Lower lobe of right lung (tissue), 2 donors: ENCODE measurements at regions not wholly inside any gene's neighbourhood (a gene's known extent, or its start where the extent isn't known, plus 50 kb on each side); places are given as distances from the start of the nearest gene placed in this dataset.
"Not testable (repeated sequence)": the region's sequence is repeated elsewhere in the genome, so short reads cannot be mapped to it uniquely, and the experiment has no call there.

Experiments used
- ATAC-seq, 2 donors: fragments of 200-7000 bp; cut with Tn5 transposase; one replicate each; pipeline ENCODE4 v1.9.1; 2020 to 2022; ENCODE audit warnings: mild to moderate bottlenecking in 2 of 2, moderate library complexity in 2 of 2
- DNase-seq: peaks from one replicate; pipeline ENCODE4 v3.0.0-alpha.2; 2020
- H3K27ac ChIP-seq: fragments of 200-600 bp; one replicate; pipeline ENCODE4 v1.8.0; 2022
- H3K27me3 ChIP-seq: fragments of 200-600 bp; one replicate; pipeline ENCODE4 v1.8.0; 2022; ENCODE audit warnings: low read depth
- H3K36me3 ChIP-seq: fragments of 200-600 bp; one replicate; pipeline ENCODE4 v1.8.0; 2022; ENCODE audit warnings: mild to moderate bottlenecking
- H3K4me1 ChIP-seq: fragments of 200-600 bp; one replicate; pipeline ENCODE4 v1.8.0; 2022
- H3K4me3 ChIP-seq: fragments of 200-600 bp; one replicate; pipeline ENCODE4 v1.8.0; 2022; ENCODE audit warnings: mild to moderate bottlenecking
- H3K9me3 ChIP-seq: fragments of 200-600 bp; one replicate; pipeline ENCODE4 v1.8.0; 2022
- intact Hi-C: fragments of 100-400 bp; cut with DNase I; formaldehyde crosslinking; loops from one replicate; pipeline ENCODE4 v1.11.0; 2022
- TF ChIP-seq, protein P1 (sequence below): fragments of 200-600 bp; IDR thresholded peaks from one replicate; pipeline ENCODE4 v1.8.0; 2022; ENCODE audit warnings: antibody characterized with exemption, mild to moderate bottlenecking
- donor health status: DM: no; HTN: yes; CAD: no; lungs with severe emphysema.

DNA sequence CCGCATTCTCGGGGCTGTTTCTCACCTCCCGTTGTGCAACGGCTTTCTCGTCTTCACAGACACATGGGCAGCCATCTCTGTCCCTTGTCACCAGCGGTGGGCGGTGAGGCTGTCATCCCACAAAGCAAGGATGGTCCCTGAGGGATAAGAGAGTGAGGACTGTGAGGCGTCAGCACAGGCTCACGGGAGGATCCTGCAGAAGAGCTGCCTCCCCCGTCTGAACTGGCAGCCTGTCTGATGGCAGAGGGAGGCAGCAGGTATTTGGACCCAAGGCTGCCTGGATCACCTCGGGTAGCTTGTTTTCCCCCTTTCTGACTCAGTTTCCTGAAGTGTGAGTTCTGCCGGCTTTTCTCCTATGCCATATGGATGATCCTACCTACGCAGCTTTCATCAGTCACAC lies 208.8 kb downstream of the LAT start:
- H3K4me1 ChIP-seq, DNase-seq, H3K27ac ChIP-seq: not testable (repeated sequence)

DNA sequence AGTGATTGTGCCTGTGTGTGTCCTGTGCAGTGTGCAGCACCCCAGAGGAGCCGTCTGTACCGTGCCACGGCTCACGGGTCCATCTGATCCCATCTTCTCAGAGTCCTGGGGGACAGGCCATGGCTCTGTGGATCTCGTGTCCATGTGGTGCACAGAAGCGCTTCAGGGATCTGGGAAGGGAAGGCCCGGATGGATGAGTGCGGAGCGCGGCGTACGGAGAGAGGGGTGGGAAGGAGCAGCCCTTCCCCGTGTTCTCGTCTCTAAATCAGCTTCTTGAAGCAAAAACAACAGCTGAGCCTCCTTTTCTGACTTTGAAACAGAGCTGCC lies 208.4 kb downstream of the LAT start:
- H3K4me1 ChIP-seq, DNase-seq, H3K9me3 ChIP-seq, intact Hi-C loops, H3K36me3 ChIP-seq, ATAC-seq, H3K27me3 ChIP-seq, H3K27ac ChIP-seq, H3K4me3 ChIP-seq: not testable (repeated sequence)

More for the DNA sequence above, 208.8 kb downstream of the LAT start:
- H3K9me3 ChIP-seq, H3K4me3 ChIP-seq, H3K27me3 ChIP-seq, intact Hi-C loops, ATAC-seq, H3K36me3 ChIP-seq: not testable (repeated sequence)

DNA sequence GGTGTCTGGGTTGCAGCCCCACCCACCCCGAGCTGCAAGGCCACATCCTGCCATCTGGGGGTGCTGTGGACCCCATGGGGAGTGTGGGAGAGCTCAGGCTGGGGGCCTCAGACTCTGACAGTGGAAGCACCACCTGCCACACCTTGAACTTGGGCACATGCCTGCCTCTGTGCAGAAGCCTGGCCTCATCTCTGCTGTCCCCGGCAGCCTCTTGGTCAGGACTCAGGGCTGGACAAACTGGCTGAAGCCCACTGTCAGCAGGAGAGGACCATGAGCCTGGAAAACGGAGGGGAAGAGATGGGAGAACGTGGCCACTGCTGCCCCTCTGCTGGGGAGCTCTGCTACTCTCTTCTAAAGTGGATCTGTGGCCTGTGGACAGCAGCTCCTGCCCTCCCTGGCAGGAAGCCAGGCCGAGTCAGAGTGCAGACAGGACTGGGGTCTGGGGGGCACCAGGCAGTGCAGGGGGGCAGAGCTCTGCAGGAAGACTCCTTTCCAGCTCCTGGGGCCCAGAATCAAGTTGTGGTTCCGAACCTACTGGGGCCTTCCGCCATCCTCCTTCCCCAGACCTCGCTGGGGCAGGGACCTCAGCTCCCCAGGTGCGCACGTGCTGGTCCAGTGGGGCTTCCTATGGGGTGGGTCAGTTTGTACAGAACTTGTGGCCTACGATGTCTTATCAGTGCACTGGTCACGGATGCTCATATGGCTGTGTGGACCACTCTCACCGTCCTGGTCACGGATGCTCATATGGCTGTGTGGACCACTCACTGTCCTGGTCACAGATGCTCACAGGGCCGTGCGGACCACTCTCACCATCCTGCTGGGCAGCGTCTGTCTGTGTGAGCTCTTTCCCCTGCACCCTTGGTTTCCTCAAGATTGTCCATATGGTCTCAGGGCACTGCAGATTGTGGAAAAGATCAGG lies 207.7 kb downstream of the LAT start:
- TF ChIP-seq, protein P1, sequence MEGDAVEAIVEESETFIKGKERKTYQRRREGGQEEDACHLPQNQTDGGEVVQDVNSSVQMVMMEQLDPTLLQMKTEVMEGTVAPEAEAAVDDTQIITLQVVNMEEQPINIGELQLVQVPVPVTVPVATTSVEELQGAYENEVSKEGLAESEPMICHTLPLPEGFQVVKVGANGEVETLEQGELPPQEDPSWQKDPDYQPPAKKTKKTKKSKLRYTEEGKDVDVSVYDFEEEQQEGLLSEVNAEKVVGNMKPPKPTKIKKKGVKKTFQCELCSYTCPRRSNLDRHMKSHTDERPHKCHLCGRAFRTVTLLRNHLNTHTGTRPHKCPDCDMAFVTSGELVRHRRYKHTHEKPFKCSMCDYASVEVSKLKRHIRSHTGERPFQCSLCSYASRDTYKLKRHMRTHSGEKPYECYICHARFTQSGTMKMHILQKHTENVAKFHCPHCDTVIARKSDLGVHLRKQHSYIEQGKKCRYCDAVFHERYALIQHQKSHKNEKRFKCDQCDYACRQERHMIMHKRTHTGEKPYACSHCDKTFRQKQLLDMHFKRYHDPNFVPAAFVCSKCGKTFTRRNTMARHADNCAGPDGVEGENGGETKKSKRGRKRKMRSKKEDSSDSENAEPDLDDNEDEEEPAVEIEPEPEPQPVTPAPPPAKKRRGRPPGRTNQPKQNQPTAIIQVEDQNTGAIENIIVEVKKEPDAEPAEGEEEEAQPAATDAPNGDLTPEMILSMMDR = no peak
- no peaks in the 10 kb centered on the region for H3K4me1 ChIP-seq
- DNase-seq (no peak), ATAC-seq (peak in 1 of 2 donors; percentile 31)
- H3K27ac ChIP-seq = no peak overlapping the region
- H3K36me3 ChIP-seq = no peaks in the 10 kb centered on the region
- no peaks in the 10 kb centered on the region for H3K9me3 ChIP-seq
- intact Hi-C loops = no loop called here
- no peaks in the 10 kb centered on the region for H3K27me3 ChIP-seq
- H3K4me3 ChIP-seq = no peak overlapping the region

DNA sequence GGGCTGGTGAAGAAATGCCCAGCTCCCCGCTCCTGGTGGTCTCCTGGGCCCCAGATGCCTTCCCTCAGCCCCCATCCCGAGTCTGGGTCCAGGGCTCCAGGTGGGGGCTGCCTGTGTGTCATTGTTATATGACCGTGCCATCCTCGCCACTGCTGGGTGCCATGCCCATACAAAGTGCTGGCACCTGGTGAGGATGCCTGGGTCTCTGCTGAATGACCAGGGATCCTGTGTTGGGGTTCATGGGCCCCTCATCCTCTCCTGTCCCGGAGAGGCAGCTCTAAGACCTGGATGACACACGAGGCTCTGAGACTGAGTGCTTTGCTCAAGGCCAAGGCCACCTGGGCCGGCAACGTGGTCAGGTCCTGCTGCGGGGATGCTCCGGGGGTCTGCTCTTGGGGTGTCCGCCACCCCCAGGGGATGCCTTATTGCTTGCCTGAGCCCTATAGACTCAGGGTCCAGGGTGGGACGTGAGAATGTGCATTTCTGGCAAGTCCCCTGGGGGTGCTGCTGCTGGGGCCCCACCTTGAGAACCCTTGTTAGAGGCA lies 206.9 kb downstream of the LAT start:
- DNase-seq, intact Hi-C loops, H3K4me1 ChIP-seq, H3K27me3 ChIP-seq, H3K36me3 ChIP-seq, H3K27ac ChIP-seq, H3K9me3 ChIP-seq, H3K4me3 ChIP-seq: not testable (repeated sequence)
- ATAC-seq = peak in 1 of 2 donors; percentile 6

DNA sequence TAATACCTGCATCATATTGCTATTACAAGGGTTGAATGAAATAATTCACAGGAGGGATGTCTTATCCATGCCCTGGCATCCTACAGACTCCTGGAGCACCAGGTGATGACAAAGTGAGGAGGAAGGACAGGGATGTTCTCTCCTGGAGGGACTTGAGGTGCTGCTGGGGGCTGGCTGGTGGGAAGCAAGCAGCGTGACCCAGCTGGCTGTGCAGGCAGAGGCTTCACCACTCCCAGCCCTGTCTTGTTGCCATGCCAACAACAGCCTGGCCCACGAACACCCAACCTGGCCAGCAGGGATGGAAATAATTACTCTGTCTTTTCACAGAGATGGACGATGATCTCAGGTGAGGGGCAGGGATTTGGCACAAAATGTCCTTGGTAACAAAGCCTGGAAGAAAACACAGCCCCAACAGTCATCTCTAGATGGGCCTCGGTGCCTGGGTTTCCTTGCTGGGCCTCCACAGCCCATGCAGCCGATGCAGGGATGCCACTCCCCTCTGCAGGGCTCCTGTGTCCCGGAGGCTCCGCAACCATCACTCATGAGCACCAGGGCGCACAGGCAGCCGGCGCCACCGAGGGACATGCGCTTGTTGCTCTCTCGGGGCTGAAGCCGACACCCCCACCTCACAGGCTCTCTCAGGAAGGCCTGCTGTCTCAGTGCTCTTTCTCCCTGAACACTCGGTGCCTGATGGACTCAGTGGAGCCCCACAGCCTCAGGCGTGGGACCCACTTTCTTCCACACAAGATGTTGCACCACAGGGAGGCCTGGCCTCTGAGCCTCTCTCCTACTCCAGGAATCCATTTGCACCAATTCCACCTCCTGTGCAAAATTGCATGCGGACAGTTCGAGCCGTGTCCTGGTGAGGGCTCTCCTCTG lies 205.9 kb downstream of the LAT start:
- H3K4me1 ChIP-seq, DNase-seq, H3K36me3 ChIP-seq, ATAC-seq, H3K4me3 ChIP-seq, H3K27ac ChIP-seq, H3K9me3 ChIP-seq, H3K27me3 ChIP-seq, intact Hi-C loops: not testable (repeated sequence)

DNA sequence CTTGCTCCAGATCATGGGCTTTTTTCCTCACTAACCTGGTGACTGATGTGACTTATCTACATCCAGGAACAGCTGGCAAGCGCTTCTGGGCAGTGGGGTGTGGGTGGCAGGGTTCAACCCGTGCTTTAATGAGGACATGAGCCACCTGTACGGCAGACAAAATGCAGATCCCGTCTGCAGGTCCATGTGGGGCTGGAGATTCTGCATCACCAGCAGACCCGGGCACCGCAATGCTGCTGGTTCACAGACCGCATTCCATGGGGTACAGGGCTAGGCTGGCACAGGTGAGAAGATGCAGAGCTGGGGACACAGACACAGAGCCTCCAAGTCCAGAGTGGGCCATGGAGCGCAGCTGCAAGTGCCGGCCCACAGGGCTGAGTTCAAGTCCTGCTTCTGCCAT lies 204.0 kb downstream of the LAT start:
- H3K4me1 ChIP-seq = peaks cover 19% of the 10 kb centered on the region
- DNase-seq, H3K4me3 ChIP-seq, H3K27me3 ChIP-seq, intact Hi-C loops, H3K36me3 ChIP-seq, ATAC-seq, H3K9me3 ChIP-seq, H3K27ac ChIP-seq: not testable (repeated sequence)

DNA sequence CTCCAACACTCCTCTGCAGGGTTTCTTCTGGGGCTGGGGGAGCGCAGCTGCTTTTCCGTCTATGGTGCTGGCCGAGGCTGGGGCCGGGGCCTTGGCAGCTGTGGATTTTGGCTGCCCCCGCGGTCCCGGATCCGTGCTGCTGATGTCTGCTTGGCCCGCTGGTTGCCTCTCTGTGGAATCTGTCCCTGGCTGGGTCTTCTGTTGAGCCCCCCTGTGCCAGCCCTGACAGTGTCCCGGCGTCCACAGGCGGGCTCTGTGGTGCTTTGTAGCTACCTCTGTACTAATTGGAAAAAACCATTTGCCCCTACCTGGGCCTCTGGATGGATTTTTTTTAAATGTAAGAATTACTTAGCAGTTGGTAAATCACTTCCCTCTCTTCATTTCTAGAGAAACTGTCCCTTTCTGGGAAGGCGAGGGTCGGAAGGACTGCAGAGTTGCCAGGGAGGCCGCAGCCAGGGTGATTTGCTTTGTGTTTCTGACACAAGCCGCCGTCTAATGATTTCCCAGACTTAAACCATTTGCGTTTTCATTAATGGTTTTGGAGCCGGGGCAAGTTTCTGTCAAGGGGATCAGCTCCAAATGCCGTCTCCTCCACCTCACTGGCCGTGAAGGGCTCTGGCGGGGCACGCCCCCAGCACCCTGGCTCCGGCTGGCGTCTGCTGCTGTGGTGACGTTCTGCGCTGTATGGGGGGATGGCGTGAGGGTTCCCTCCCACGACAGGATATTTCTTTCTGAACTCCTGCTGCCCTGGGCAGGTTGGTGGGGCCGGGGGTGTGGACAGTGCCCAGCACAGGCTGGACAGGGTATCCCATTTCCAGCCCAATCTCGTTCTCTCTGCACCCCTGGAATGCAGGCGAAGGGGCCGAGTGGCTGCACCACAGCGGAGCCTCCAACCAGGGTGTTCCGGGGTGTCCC lies 201.7 kb downstream of the LAT start:
- intact Hi-C loops, H3K9me3 ChIP-seq, DNase-seq, H3K4me3 ChIP-seq, H3K27me3 ChIP-seq, H3K36me3 ChIP-seq: not testable (repeated sequence)
- Histone ChIP-seq H3K4me1 (peaks cover 19% of the 10 kb centered on the region), H3K27ac (peak overlapping the region; percentile 75)
- peak; percentile 45 to 46 for ATAC-seq

DNA sequence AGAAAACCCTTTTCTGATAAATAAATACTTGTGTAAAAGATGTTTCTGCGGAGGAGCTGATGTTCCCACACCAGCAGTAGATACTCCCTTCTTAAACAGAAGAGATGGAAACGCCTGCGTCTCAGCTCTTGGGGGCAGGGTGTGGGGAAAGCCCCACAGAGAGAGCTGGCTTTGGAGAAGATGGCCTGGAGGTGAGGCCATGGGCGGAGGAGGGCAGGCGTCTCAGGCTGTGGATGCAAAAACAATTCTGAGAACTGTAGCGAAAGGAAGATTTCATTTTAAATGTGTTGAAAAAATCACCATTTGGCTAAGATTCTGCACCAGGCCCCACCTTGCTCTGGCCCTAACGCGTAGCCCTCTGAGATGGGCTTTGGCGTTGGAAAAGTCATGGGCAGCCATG lies 201.0 kb downstream of the LAT start:
- H3K27me3 ChIP-seq, intact Hi-C loops, DNase-seq, H3K36me3 ChIP-seq, H3K9me3 ChIP-seq, H3K4me3 ChIP-seq: not testable (repeated sequence)
- H3K27ac ChIP-seq = peak overlapping the region; percentile 75
- H3K4me1 ChIP-seq = peaks cover 19% of the 10 kb centered on the region
- peak in 1 of 2 donors; percentile 25 for ATAC-seq

DNA sequence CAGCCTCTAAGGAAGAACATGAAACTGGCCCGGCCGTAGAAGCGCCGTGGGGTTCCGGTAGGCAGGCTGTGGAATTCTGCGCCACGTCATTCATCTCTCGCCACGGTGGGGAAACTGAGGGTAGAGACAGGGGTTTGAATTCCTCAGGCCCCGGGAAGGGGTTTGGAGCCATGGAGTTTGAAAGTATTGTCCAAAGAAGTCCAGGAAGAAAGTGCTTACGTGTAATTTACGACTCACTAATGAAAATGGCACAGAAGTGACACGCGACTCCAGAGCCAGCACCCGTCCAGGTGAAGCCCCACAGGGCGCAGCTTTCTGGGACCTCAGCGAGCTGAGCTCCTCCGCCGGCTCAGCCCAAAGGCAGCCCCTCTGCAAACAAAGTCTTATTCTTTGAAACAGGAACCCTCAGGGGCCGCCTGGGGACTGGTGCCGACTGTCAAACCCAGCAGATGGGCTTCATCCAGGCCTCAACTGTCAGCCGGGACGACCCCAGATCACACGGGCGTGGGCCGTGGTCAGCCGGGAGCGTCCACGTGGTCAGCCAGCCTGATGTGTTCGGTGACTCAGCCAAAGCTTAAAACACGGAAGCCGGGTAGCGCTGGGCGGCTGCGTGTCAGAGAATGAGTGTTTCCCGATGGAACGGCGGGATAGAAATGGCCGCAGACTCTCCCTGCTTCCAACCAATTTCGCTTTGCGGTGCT lies 200.0 kb downstream of the LAT start:
- DNase-seq = peak; percentile 82
- peaks cover 19% of the 10 kb centered on the region for H3K4me1 ChIP-seq
- H3K36me3 ChIP-seq, H3K27me3 ChIP-seq, H3K9me3 ChIP-seq, intact Hi-C loops: not testable (repeated sequence)
- peak overlapping the region; percentile 75 for H3K27ac ChIP-seq
- H3K4me3 ChIP-seq = peak overlapping the region; percentile 28
- peak; percentile 78 to 80 for ATAC-seq

DNA sequence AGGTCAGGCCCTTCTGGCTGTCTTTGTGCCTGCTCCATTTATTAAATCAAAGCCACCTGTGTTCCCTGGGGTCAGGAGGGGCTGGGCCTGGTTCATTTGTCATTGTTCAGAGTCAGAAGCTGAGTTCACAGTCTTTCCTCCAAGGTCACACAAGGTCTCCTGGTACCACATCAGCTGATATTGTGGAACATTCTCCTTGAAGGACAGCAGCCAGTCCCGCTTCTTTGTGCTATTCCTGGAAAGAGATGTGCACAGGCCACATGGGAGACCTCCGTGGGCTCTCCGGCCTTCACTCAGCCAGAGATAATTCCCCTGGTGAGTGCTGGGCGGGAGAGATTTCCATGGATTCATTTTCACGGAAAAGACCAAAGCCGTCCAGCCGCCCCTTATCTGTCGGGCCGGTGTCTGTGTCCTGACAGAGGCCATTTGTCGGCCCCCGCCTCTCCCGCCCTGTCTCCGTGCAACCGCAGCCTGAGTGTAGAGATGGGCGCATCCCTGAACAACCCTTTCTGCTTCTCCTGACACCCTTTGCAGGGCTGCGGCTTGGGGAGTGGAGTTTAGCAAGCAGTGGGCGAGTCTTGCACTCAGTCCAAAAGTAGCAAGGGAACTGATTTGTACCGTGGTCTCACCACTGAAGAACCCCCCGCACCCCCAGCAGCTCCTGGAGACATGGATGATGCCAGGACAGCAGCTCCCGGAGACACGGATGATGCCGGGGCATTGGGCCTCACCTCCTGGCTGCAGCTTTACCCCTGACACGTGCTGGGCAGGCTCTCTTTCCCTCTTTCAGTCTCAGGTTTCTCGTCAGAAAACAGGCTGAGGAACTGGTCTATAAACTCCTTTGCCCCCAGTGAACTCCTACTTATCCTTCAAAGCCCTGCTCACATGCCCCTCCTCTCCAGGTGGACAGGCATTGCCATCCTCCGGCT lies 198.4 kb downstream of the LAT start:
- intact Hi-C loops = not testable (repeated sequence)

More for the DNA sequence above, 198.4 kb downstream of the LAT start:
- H3K4me3 ChIP-seq, H3K36me3 ChIP-seq, H3K27me3 ChIP-seq, DNase-seq, ATAC-seq, H3K9me3 ChIP-seq: not testable (repeated sequence)
- peak overlapping the region; percentile 11 for H3K27ac ChIP-seq
- H3K4me1 ChIP-seq = peaks cover 25% of the 10 kb centered on the region
